LNCAP (cell line): ENCODE measurements at regions not wholly inside any gene's neighbourhood (a gene's known extent, or its start where the extent isn't known, plus 50 kb on each side); places are given as distances from the start of the nearest gene placed in this dataset.

Experiments
- CTCF ChIP-seq: fragments of 450-650 bp; IDR thresholded peaks from 2 replicates; pipeline ENCODE4 v1.5.1; 2017; ENCODE audit warnings: mild to moderate bottlenecking

GRCh38 chr5:50301756-50302155 is 139.3 kb downstream of the EMB start:
- no peak for TF ChIP-seq CTCF

- TF ChIP-seq CTCF, result no peak
Observed at GRCh38 chr5:50300878-50301277, 140.2 kb downstream of the EMB start.

GRCh38 chr5:50299896-50300295 is 141.2 kb downstream of the EMB start:
- TF ChIP-seq CTCF, result no peak

GRCh38 chr5:50292735-50293394 is 148.2 kb downstream of the EMB start:
- no peak for TF ChIP-seq CTCF
